B cell (primary cell): ENCODE measurements at regions not wholly inside any gene's neighbourhood (a gene's known extent, or its start where the extent isn't known, plus 50 kb on each side); places are given as distances from the start of the nearest gene placed in this dataset.

ENCODE experiments used
- ATAC-seq: fragments of 200-7000 bp; cut with Tn5 transposase; one replicate; pipeline ENCODE4 v1.10.0; 2021; ENCODE audit warnings: low read depth, mild to moderate bottlenecking, moderate number of reproducible peaks, moderate library complexity
- CTCF ChIA-PET: fragments of 350-600 bp; sonication (Branson Sonifier 250); formaldehyde crosslinking; loops from one replicate; lab custom pipeline; 2021; ENCODE audit warnings: antibody characterized with exemption, inconsistent platforms; lab: Charles Lee
- POLR2A ChIA-PET: fragments of 350-600 bp; sonication (Branson Sonifier 250); formaldehyde crosslinking; loops from one replicate; lab custom pipeline; 2021; ENCODE audit warnings: antibody characterized with exemption; lab: Charles Lee
- DNase-seq: peaks from one replicate; pipeline ENCODE4 v3.0.0; 2013
- H2AFZ ChIP-seq: 2 replicates; pipeline ENCODE4 v1.6.1; 2012; ENCODE audit warnings: mild to moderate bottlenecking, low read depth, low read length; ENCODE audit not compliant: insufficient read depth, poor library complexity, severe bottlenecking
- H3K27ac ChIP-seq, 2 donors: 1 replicate in 1 of 2; 2 replicates in 1 of 2; pipeline ENCODE4 v1.5.1; 2012 to 2013; ENCODE audit warnings: low read length in 2 of 2, mild to moderate bottlenecking in 2 of 2, moderate library complexity in 1 of 2
- H3K27me3 ChIP-seq, 4 experiments: fragments of 200-600 bp in 1 of 4; sonication (generic) in 1 of 4; replicated peaks in 1 of 4; 1 replicate in 2 of 4; 2 replicates in 2 of 4; pipeline versions ENCODE4 v1.6.1 to v1.7.0; 2013 to 2016; ENCODE audit warnings: low read length in 3 of 4, mild to moderate bottlenecking in 2 of 4, mixed read lengths in 1 of 4, moderate library complexity in 1 of 4; ENCODE audit not compliant: insufficient read depth in 4 of 4, control insufficient read depth in 3 of 4; ENCODE audit errors: control extremely low read depth in 1 of 4
- H3K36me3 ChIP-seq, 2 experiments: replicated peaks in 1 of 2; 1 replicate in 1 of 2; 2 replicates in 1 of 2; pipeline versions ENCODE4 v1.6.1 to v1.7.1; 2013; ENCODE audit warnings: low read length in 1 of 2; ENCODE audit not compliant: insufficient read depth in 2 of 2, control insufficient read depth in 1 of 2; ENCODE audit errors: control extremely low read depth in 1 of 2, extremely low read depth in 1 of 2
- H3K4me1 ChIP-seq, 2 donors: fragments of 200-600 bp in 1 of 2; sonication (generic) in 1 of 2; 1 replicate in 1 of 2; 2 replicates in 1 of 2; pipeline versions ENCODE4 v1.5.1 to v1.6.1; 2013 to 2017; ENCODE audit warnings: low read length in 2 of 2; ENCODE audit not compliant: control insufficient read depth in 2 of 2, insufficient read depth in 2 of 2
- H3K4me2 ChIP-seq: replicated peaks from 2 replicates; pipeline ENCODE3; 2012; ENCODE audit warnings: mild to moderate bottlenecking, low read depth, low read length; ENCODE audit not compliant: poor library complexity, severe bottlenecking
- H3K4me3 ChIP-seq, 5 experiments: fragments of 200-600 bp in 1 of 5; sonication (generic) in 1 of 5; 1 replicate in 3 of 5; 2 replicates in 2 of 5; pipeline versions ENCODE4 v1.5.1 to v1.7.0; 2011 to 2016; ENCODE audit warnings: low read length in 4 of 5, mild to moderate bottlenecking in 4 of 5, low read depth in 2 of 5, control low read depth in 1 of 5, moderate library complexity in 1 of 5; ENCODE audit not compliant: insufficient read depth in 1 of 5; ENCODE audit errors: control extremely low read depth in 1 of 5, extremely low read depth in 1 of 5
- H3K79me2 ChIP-seq: fragments of 200-600 bp; sonication (generic); one replicate; pipeline ENCODE4 v1.6.0; 2016; ENCODE audit warnings: low read length; ENCODE audit not compliant: control insufficient read depth, insufficient read depth
- H3K9ac ChIP-seq: fragments of 200-600 bp; sonication (generic); 2 replicates; pipeline ENCODE4 v1.6.1; 2017; ENCODE audit warnings: mild to moderate bottlenecking, low read length, moderate library complexity
- H3K9me3 ChIP-seq, 3 donors: one replicate each; pipeline versions ENCODE4 v1.6.1 to v1.7.1; 2013; ENCODE audit warnings: low read length in 2 of 3; ENCODE audit not compliant: control insufficient read depth in 2 of 3, insufficient read depth in 1 of 3; ENCODE audit errors: control extremely low read depth in 1 of 3
- H4K20me1 ChIP-seq: 2 replicates; pipeline ENCODE4 v1.6.0; 2012; ENCODE audit warnings: mild to moderate bottlenecking, low read length; ENCODE audit not compliant: insufficient read depth, control insufficient read depth, poor library complexity, severe bottlenecking
- H3K27ac Mint-ChIP-seq: one replicate; pipeline ENCODE4 v1.8.0; 2021; ENCODE audit warnings: mixed read lengths
- H3K27me3 Mint-ChIP-seq: one replicate; pipeline ENCODE4 v1.8.0; 2021; ENCODE audit warnings: mixed read lengths
- H3K4me1 Mint-ChIP-seq: one replicate; pipeline ENCODE4 v1.8.0; 2021; ENCODE audit warnings: mixed read lengths
- H3K4me3 Mint-ChIP-seq: one replicate; pipeline ENCODE4 v1.8.0; 2021; ENCODE audit warnings: mixed read lengths
- H3K9me3 Mint-ChIP-seq: one replicate; pipeline ENCODE4 v1.8.0; 2022; ENCODE audit warnings: mixed read lengths; ENCODE audit not compliant: insufficient read depth
- CTCF ChIP-seq: fragments of 200-600 bp; IDR thresholded peaks from one replicate; pipeline ENCODE4 v1.8.0; 2022; ENCODE audit warnings: antibody characterized with exemption, mild to moderate bottlenecking
- EZH2 ChIP-seq: IDR thresholded peaks from 2 replicates; pipeline ENCODE4 v1.6.1; 2012; ENCODE audit warnings: borderline replicate concordance, low read depth, mild to moderate bottlenecking, moderate library complexity, low read length; ENCODE audit not compliant: insufficient read depth, poor library complexity, severe bottlenecking
- WGBS: methylation state at CpG from one replicate; pipeline ENCODE4 v1.1.5; 2013; ENCODE audit warnings: missing lambda C conversion rate; ENCODE audit not compliant: insufficient coverage; 5-methylcytosine and 5-hydroxymethylcytosine counted together
- intact Hi-C: fragments of 100-400 bp; cut with micrococcal nuclease; formaldehyde crosslinking; loops from one replicate; pipeline ENCODE4 v1.10.0; 2022

- no peak overlapping the region for H3K27ac Mint-ChIP-seq
- H3K4me3 ChIP-seq, result no peak overlapping the region
- no peaks in the 10 kb centered on the region for H3K4me1 ChIP-seq
- H4K20me1 ChIP-seq, result no peaks in the 10 kb centered on the region
- POLR2A ChIA-PET, result no interaction called here
- no peaks in the 10 kb centered on the region for H3K9me3 ChIP-seq
- no peaks in the 10 kb centered on the region for H3K9me3 Mint-ChIP-seq
- H3K4me3 Mint-ChIP-seq, result no peak overlapping the region
- no peak overlapping the region for H3K4me2 ChIP-seq
- H3K9ac ChIP-seq, result no peak overlapping the region
- H3K27me3 ChIP-seq, result no peaks in the 10 kb centered on the region
- DNase-seq (no peak), ATAC-seq (no peak)
- 33% methylated on average over 1 of the region's 1 CpG for WGBS
- intact Hi-C loops, result no loop called here
- H3K79me2 ChIP-seq, result no peaks in the 10 kb centered on the region
- no peak for TF ChIP-seq CTCF
- TF ChIP-seq EZH2, result no peak
- CTCF ChIA-PET, result no interaction called here
- H2AFZ ChIP-seq, result no peak overlapping the region
- H3K27ac ChIP-seq, result no peak overlapping the region
- H3K4me1 Mint-ChIP-seq, result no peaks in the 10 kb centered on the region
- H3K27me3 Mint-ChIP-seq, result no peaks in the 10 kb centered on the region
- H3K36me3 ChIP-seq, result no peaks in the 10 kb centered on the region
These were observed 1174.7 kb upstream of the MAP3K7 start for GRCh38 chr6:91761621-91762020.

GRCh38 chr6:91754691-91755090 lies 1167.8 kb upstream of the MAP3K7 start:
- no peaks in the 10 kb centered on the region for H4K20me1 ChIP-seq
- Mint-ChIP-seq H3K4me1 (no peaks in the 10 kb centered on the region), H3K27me3 (no peaks in the 10 kb centered on the region), H3K9me3 (no peaks in the 10 kb centered on the region), H3K27ac (no peak overlapping the region), H3K4me3 (no peak overlapping the region)
- no peaks in the 10 kb centered on the region for H3K79me2 ChIP-seq
- H3K36me3 ChIP-seq, result no peaks in the 10 kb centered on the region
- intact Hi-C loops, result no loop called here
- no peak overlapping the region for H3K27ac ChIP-seq
- H3K4me1 ChIP-seq, result no peaks in the 10 kb centered on the region
- CTCF ChIA-PET, result no interaction called here
- POLR2A ChIA-PET, result no interaction called here
- ATAC-seq, result no peak
- no peak for TF ChIP-seq CTCF
- TF ChIP-seq EZH2, result no peak
- H3K27me3 ChIP-seq, result no peaks in the 10 kb centered on the region
- DNase-seq, result no peak
- no peak overlapping the region for H3K4me2 ChIP-seq
- no CpG with 5 or more reads among the region's 1 CpG for WGBS
- no peak overlapping the region for H3K9ac ChIP-seq
- H3K9me3 ChIP-seq, result no peaks in the 10 kb centered on the region
- H2AFZ ChIP-seq, result no peak overlapping the region
- H3K4me3 ChIP-seq, result no peak overlapping the region
